ENCODE measurements at regions not wholly inside any gene's neighbourhood (a gene's known extent, or its start where the extent isn't known, plus 50 kb on each side); places are given as distances from the start of the nearest gene placed in this dataset.

GRCh38 chr14:40398981-40399380 lies 966.7 kb upstream of the FBXO33 start:
- TF ChIP-seq CTCF (IDR thresholded peaks at IDR 0.05 in 8 of 11, conservative IDR thresholded peaks at IDR 0.05 in 3 of 11): no peak
- no peak for TF ChIP-seq POLR2A (IDR thresholded peaks at IDR 0.05)
- no peak for TF ChIP-seq POLR2AphosphoS5 (IDR thresholded peaks at IDR 0.05)
